ENCODE measurements at regions not wholly inside any gene's neighbourhood (a gene's known extent, or its start where the extent isn't known, plus 50 kb on each side); places are given as distances from the start of the nearest gene placed in this dataset.

- TF ChIP-seq BCLAF1 (IDR thresholded peaks at IDR 0.05; ENCODE audit: borderline replicate concordance in 1 of 2, control insufficient read depth in 1 of 2, low read depth in 2 of 2, low read length in 1 of 2) (no peak), ZNF24 (IDR thresholded peaks at IDR 0.05) (no peak)
These were observed 198.6 kb downstream of the TLE1 start (continued) for GRCh38 chr9:81490605-81491331.

- Histone ChIP-seq H3K4me3 (no peak overlapping the region), H3K27ac (ENCODE audit: extremely low read depth, low read depth, low read length) (no peak overlapping the region), H3K79me2 (ENCODE audit: control insufficient read depth, insufficient read depth, low read length) (no peaks in the 10 kb centered on the region), H3K36me3 (ENCODE audit: control insufficient read depth, insufficient read depth, low read length) (no peaks in the 10 kb centered on the region), H3K9ac (ENCODE audit: insufficient read depth in 1 of 2, low read depth in 2 of 2, low read length in 2 of 2) (no peak overlapping the region), H3K4me1 (replicated peaks in 1 of 2; ENCODE audit: control insufficient read depth in 2 of 2, insufficient read depth in 2 of 2, low read length in 2 of 2) (no peaks in the 10 kb centered on the region), H2AFZ (ENCODE audit: low read depth, low read length) (no peak overlapping the region), H3K9me1 (ENCODE audit: control insufficient read depth, insufficient read depth, low read length) (no peaks in the 10 kb centered on the region), H4K20me1 (replicated peaks; ENCODE audit: control insufficient read depth, insufficient read depth, low read length) (no peaks in the 10 kb centered on the region), H3K9me3 (replicated peaks; ENCODE audit: control insufficient read depth, insufficient read depth, low read depth, low read length) (no peaks in the 10 kb centered on the region), H3K27me3 (ENCODE audit: control insufficient read depth in 2 of 2, insufficient read depth in 2 of 2, low read length in 2 of 2) (no peaks in the 10 kb centered on the region), H3K4me2 (ENCODE audit: insufficient read depth, low read length) (no peak overlapping the region)
- ATAC-seq, result no peak
- BruUV-seq (replicated peaks), result no TSS peak
- intact Hi-C loops (cut with micrococcal nuclease), result no loop called here
- FAIRE-seq, result no peak
- DNase-seq (ENCODE audit: extremely low read depth in 1 of 4, low spot score in 3 of 4), result no peak
- POLR2A ChIA-PET, result no interaction called here
- CTCF ChIA-PET (ENCODE audit: low intra/inter-chr PET ratio), result no interaction called here
- 0% methylated on average over 1 of the region's 1 CpG for WGBS (ENCODE audit: insufficient coverage, low coverage, missing lambda C conversion rate)
- in situ Hi-C loops (cut with MboI), result no loop called here
- TF ChIP-seq CBX2 (IDR thresholded peaks at IDR 0.05; ENCODE audit: insufficient read depth, low read length, poor library complexity, severe bottlenecking) (no peak), SP1 (CRISPR knock-in tag; IDR thresholded peaks at IDR 0.05) (no peak), SNRNP70 (optimal IDR thresholded peaks at IDR 0.05; ENCODE audit: low read depth, low read length) (no peak), KHSRP (IDR thresholded peaks at IDR 0.05) (no peak), SLC30A9 (CRISPR knock-in tag; IDR thresholded peaks at IDR 0.05) (no peak), HIVEP1 (CRISPR knock-in tag; IDR thresholded peaks at IDR 0.05) (no peak), MYNN (IDR thresholded peaks at IDR 0.05) (no peak), MYNN (CRISPR knock-in tag; IDR thresholded peaks at IDR 0.05) (no peak), RBBP5 (IDR thresholded peaks at IDR 0.05; ENCODE audit: borderline replicate concordance, insufficient read depth, low read length, poor library complexity, severe bottlenecking) (no peak), E2F8 (IDR thresholded peaks at IDR 0.05; ENCODE audit: low read depth, partially characterized antibody) (no peak), CBX3 (IDR thresholded peaks at IDR 0.05; ENCODE audit: borderline replicate concordance in 1 of 2, low read length in 2 of 2) (no peak), ZNF316 (IDR thresholded peaks at IDR 0.05) (no peak), ZNF764 (CRISPR knock-in tag; IDR thresholded peaks at IDR 0.05; ENCODE audit: low read depth) (no peak), ZNF79 (CRISPR knock-in tag; IDR thresholded peaks at IDR 0.05; ENCODE audit: low read depth) (no peak)
These were observed 200.3 kb downstream of the TLE1 start for GRCh38 chr9:81489046-81489445.
